ENCODE measurements at regions not wholly inside any gene's neighbourhood (a gene's known extent, or its start where the extent isn't known, plus 50 kb on each side); places are given as distances from the start of the nearest gene placed in this dataset.

- no peak overlapping the region for H3K27ac ChIP-seq
- TF ChIP-seq CTCF (conservative IDR thresholded peaks at IDR 0.05) = no peak
Observed at GRCh38 chr10:108412323-108412722, 1247.8 kb upstream of the SORCS1 start.

- TF ChIP-seq CTCF (conservative IDR thresholded peaks at IDR 0.05) = no peak
- no peak overlapping the region for H3K27ac ChIP-seq
Observed at GRCh38 chr10:108411894-108412293, 1247.4 kb upstream of the SORCS1 start.

GRCh38 chr10:108411206-108411605, 1246.7 kb upstream of the SORCS1 start:
- no peak for TF ChIP-seq CTCF (conservative IDR thresholded peaks at IDR 0.05)
- H3K27ac ChIP-seq = no peak overlapping the region

GRCh38 chr10:108410236-108410635, 1245.7 kb upstream of the SORCS1 start:
- TF ChIP-seq CTCF (conservative IDR thresholded peaks at IDR 0.05) = no peak
- no peak overlapping the region for H3K27ac ChIP-seq

GRCh38 chr10:108409306-108409705, 1244.8 kb upstream of the SORCS1 start:
- no peak overlapping the region for H3K27ac ChIP-seq
- TF ChIP-seq CTCF (conservative IDR thresholded peaks at IDR 0.05) = no peak

- no peak overlapping the region for H3K27ac ChIP-seq
- TF ChIP-seq CTCF (conservative IDR thresholded peaks at IDR 0.05) = no peak
Observed at GRCh38 chr10:108404155-108404554, 1239.6 kb upstream of the SORCS1 start.

- no peak overlapping the region for H3K27ac ChIP-seq
- no peak for TF ChIP-seq CTCF (conservative IDR thresholded peaks at IDR 0.05)
Observed at GRCh38 chr10:108399465-108399864, 1235.0 kb upstream of the SORCS1 start.

- H3K27ac ChIP-seq = no peak overlapping the region
- TF ChIP-seq CTCF (conservative IDR thresholded peaks at IDR 0.05) = no peak
Observed at GRCh38 chr10:108393089-108393488, 1228.6 kb upstream of the SORCS1 start.

Measured in VCaP (cell line).